ENCODE measurements at regions not wholly inside any gene's neighbourhood (a gene's known extent, or its start where the extent isn't known, plus 50 kb on each side); places are given as distances from the start of the nearest gene placed in this dataset.
"Not testable (repeated sequence)": the region's sequence is repeated elsewhere in the genome, so short reads cannot be mapped to it uniquely, and the experiment has no call there.

DNA sequence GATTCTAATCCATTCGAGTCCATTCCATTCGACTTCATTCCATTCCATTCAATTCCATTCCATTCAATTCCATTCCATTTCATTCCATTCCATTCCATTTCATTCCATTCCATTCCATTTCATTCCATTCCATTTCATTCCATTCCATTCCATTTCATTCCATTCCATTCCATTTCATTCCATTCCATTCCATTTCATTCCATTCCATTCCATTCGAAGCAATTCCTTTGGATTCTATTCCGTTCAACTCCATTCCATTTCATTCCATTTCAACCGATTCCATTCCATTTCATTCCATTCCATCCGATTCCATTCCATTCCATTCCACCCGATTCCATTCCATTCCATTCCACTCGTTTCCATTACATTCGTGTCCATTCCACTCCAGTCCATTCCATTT lies 2583.2 kb upstream of the TPTE start:
- not testable (repeated sequence) for TF ChIP-seq HCFC1 (IDR thresholded peaks at IDR 0.05; ENCODE audit: low read depth, low read length); ZBTB8A (IDR thresholded peaks at IDR 0.05; ENCODE audit: partially characterized antibody); ESRRA (IDR thresholded peaks at IDR 0.05; ENCODE audit: borderline replicate concordance, low read depth); RBBP5 (IDR thresholded peaks at IDR 0.05; ENCODE audit: borderline replicate concordance, insufficient read depth, low read length, poor library complexity, severe bottlenecking); POU5F1 (IDR thresholded peaks at IDR 0.05; ENCODE audit: borderline replicate concordance, low read depth, low read length, partially characterized antibody); TCF7L2 (IDR thresholded peaks at IDR 0.05; ENCODE audit: low read depth, low read length); POLR2AphosphoS5 (IDR thresholded peaks at IDR 0.05; ENCODE audit: control insufficient read depth, insufficient read depth, low read depth, low read length); TAF1 (IDR thresholded peaks at IDR 0.05; ENCODE audit: control insufficient read depth, extremely low read depth, insufficient read depth, low read length, severe bottlenecking); JUN (IDR thresholded peaks at IDR 0.05; ENCODE audit: borderline replicate concordance, low read depth, low read length); JUN (CRISPR knock-in tag; IDR thresholded peaks at IDR 0.05; ENCODE audit: borderline replicate concordance); CHD1 (IDR thresholded peaks at IDR 0.05; ENCODE audit: low read length); TBL1XR1 (IDR thresholded peaks at IDR 0.05; ENCODE audit: low read length in 2 of 2); EP300 (IDR thresholded peaks at IDR 0.05; ENCODE audit: low read length)
- TF ChIP-seq, protein P1, sequence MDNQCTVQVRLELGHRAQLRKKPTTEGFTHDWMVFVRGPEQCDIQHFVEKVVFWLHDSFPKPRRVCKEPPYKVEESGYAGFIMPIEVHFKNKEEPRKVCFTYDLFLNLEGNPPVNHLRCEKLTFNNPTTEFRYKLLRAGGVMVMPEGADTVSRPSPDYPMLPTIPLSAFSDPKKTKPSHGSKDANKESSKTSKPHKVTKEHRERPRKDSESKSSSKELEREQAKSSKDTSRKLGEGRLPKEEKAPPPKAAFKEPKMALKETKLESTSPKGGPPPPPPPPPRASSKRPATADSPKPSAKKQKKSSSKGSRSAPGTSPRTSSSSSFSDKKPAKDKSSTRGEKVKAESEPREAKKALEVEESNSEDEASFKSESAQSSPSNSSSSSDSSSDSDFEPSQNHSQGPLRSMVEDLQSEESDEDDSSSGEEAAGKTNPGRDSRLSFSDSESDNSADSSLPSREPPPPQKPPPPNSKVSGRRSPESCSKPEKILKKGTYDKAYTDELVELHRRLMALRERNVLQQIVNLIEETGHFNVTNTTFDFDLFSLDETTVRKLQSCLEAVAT (IDR thresholded peaks at IDR 0.05) = not testable (repeated sequence)
- TF ChIP-seq, protein P2, sequence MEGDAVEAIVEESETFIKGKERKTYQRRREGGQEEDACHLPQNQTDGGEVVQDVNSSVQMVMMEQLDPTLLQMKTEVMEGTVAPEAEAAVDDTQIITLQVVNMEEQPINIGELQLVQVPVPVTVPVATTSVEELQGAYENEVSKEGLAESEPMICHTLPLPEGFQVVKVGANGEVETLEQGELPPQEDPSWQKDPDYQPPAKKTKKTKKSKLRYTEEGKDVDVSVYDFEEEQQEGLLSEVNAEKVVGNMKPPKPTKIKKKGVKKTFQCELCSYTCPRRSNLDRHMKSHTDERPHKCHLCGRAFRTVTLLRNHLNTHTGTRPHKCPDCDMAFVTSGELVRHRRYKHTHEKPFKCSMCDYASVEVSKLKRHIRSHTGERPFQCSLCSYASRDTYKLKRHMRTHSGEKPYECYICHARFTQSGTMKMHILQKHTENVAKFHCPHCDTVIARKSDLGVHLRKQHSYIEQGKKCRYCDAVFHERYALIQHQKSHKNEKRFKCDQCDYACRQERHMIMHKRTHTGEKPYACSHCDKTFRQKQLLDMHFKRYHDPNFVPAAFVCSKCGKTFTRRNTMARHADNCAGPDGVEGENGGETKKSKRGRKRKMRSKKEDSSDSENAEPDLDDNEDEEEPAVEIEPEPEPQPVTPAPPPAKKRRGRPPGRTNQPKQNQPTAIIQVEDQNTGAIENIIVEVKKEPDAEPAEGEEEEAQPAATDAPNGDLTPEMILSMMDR (IDR thresholded peaks at IDR 0.05 in 2 of 3, conservative IDR thresholded peaks at IDR 0.05 in 1 of 3; ENCODE audit: insufficient read depth in 2 of 3, low read depth in 1 of 3, low read length in 3 of 3) = not testable (repeated sequence)
